ENCODE measurements at regions not wholly inside any gene's neighbourhood (a gene's known extent, or its start where the extent isn't known, plus 50 kb on each side); places are given as distances from the start of the nearest gene placed in this dataset.
"Not testable (repeated sequence)": the region's sequence is repeated elsewhere in the genome, so short reads cannot be mapped to it uniquely, and the experiment has no call there.

DNA sequence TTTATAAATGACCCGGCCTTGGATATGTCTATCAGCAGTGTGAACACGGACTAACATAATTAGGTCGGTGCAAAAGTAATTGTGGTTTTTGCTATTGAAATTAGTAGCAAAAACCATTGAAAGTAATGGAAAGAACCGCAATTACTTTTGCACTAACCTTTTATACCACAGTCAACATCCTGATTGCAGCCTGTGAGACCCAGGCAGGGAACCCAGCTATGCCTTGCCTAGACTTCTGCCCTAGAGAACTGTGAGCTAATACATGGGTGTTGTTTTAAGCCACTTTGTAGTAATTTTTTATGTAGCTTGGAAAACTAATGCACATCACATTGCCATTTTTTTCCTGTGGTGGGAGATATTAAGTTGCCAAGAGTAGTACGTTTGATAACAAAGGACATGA lies 120.7 kb downstream of the SCG2 start:
- DNase-seq (ENCODE audit: low read depth) = no peak
- TF ChIP-seq, protein P1, sequence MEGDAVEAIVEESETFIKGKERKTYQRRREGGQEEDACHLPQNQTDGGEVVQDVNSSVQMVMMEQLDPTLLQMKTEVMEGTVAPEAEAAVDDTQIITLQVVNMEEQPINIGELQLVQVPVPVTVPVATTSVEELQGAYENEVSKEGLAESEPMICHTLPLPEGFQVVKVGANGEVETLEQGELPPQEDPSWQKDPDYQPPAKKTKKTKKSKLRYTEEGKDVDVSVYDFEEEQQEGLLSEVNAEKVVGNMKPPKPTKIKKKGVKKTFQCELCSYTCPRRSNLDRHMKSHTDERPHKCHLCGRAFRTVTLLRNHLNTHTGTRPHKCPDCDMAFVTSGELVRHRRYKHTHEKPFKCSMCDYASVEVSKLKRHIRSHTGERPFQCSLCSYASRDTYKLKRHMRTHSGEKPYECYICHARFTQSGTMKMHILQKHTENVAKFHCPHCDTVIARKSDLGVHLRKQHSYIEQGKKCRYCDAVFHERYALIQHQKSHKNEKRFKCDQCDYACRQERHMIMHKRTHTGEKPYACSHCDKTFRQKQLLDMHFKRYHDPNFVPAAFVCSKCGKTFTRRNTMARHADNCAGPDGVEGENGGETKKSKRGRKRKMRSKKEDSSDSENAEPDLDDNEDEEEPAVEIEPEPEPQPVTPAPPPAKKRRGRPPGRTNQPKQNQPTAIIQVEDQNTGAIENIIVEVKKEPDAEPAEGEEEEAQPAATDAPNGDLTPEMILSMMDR (IDR thresholded peaks at IDR 0.05; ENCODE audit: low read depth, low read length, missing control alignments) = no peak
- no peak overlapping the region for H3K4me3 ChIP-seq (ENCODE audit: low read depth, low read length)
- in situ Hi-C loops (cut with HindIII; ENCODE audit: low sequenced_read_pairs) = no loop called here

DNA sequence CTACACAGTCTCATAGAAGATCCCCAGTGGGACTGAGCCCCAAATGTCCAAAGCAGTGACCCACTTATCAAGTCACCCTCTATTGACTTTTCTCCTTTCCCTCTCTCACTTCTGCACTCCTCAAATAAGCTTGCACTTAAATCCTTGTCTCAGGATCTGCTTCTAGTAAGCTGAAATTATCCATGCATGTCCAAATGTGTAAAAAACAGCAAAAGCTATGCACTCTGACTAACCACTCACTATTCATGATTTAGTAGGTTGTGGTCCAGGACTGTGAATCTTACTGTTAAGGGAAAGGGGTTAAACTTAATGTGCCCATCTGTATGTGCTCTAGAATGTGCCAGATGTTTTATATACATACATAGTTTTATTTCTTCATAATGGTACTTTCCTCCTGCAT lies 115.4 kb downstream of the SCG2 start:
- peak; percentile 22 for DNase-seq (ENCODE audit: low read depth)
- no peak overlapping the region for H3K4me3 ChIP-seq (ENCODE audit: low read depth, low read length)
- TF ChIP-seq, protein P1 (IDR thresholded peaks at IDR 0.05; ENCODE audit: low read depth, low read length, missing control alignments) = no peak
- in situ Hi-C loops (cut with HindIII; ENCODE audit: low sequenced_read_pairs) = no loop called here

DNA sequence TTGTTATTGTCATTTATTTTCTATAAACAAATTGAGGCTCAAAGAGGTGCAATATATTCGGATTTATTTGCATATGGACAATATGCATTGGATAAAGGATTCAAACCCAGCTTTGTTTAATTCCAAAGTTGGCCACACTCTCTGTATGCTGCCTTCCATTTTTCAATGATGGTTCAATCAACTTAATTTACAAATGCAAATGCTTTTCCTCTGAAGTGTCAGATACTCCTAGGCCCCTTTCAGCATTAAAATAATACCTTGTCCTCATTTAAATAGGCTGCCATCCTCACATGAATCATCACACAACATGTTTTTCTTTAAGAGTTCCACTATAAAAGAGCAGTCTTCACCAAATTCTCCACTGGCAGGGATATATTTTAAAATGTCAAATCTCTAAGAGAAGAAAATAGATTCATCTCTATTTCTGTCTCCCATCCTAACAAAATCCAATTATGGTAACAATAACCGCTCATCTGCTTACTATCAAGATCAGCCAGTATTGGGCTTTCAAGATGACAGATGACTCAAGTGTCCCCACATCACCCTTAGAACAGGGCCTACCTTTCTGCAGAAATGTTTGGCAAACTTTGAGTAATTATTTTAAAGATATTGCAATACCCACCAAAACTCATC lies 114.8 kb downstream of the SCG2 start:
- in situ Hi-C loops (cut with HindIII; ENCODE audit: low sequenced_read_pairs) = no loop called here
- TF ChIP-seq, protein P1 (IDR thresholded peaks at IDR 0.05; ENCODE audit: low read depth, low read length, missing control alignments) = no peak
- no peak overlapping the region for H3K4me3 ChIP-seq (ENCODE audit: low read depth, low read length)
- no peak for DNase-seq (ENCODE audit: low read depth)

DNA sequence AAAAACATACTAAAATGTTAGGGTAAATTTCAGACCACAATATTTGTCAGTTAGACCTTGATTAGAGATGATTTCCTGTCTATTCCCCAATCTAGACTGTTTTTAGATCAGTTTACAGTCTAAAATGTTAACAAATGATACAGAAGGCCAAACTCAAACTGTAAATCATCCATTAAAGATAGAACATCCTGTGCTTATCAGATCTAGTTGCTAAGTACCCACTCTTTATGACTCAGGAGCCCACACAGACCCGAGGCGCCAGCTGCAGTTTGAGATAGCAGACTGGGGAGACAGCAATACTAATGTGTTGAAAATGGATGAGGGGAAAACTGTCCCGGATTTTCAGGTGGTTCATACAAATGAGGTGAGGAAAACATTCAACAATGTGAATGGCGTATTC lies 113.3 kb downstream of the SCG2 start:
- no peak overlapping the region for H3K4me3 ChIP-seq (ENCODE audit: low read depth, low read length)
- DNase-seq (ENCODE audit: low read depth) = no peak
- TF ChIP-seq, protein P1 (IDR thresholded peaks at IDR 0.05; ENCODE audit: low read depth, low read length, missing control alignments) = no peak
- in situ Hi-C loops (cut with HindIII; ENCODE audit: low sequenced_read_pairs) = no loop called here

DNA sequence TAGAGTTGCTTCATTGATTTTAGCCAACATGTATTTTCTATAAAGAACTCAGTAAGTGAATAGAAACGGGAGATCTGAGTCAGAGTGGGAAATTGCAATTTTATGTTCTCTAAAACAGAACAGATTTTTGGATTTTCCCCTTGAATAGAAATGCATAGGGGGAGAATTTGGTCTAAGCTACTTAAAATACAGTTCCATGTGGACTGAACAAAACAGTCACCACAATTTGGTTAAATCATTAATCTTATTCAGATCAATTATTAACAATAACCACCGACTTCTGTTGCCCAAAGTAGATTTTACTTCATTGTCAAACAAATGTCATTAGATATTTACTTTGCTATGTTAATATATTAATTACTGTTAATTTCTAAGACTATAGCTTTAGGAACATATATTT lies 107.7 kb downstream of the SCG2 start:
- no peak for DNase-seq (ENCODE audit: low read depth)
- H3K4me3 ChIP-seq (ENCODE audit: low read depth, low read length) = no peak overlapping the region
- in situ Hi-C loops (cut with HindIII; ENCODE audit: low sequenced_read_pairs) = no loop called here
- TF ChIP-seq, protein P1 (IDR thresholded peaks at IDR 0.05; ENCODE audit: low read depth, low read length, missing control alignments) = no peak

DNA sequence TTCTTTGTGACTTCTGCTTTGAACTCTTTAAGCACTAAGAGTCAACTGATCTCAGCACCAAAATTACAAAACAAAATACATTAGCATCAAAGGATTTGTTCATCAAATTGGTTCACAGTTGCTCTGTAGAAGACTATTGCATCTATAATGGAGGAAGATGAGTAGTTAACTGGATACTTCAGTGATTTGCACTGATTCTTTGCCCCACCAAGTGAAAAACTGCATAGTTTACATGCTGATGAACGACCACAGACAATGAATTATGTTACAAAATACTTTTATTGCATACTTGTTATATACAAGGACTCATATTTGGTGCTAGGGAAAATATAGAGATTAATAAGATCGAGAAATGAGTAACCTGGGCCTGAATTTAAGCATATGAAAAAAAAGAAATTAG lies 107.2 kb downstream of the SCG2 start:
- in situ Hi-C loops (cut with HindIII; ENCODE audit: low sequenced_read_pairs) = no loop called here
- H3K4me3 ChIP-seq (ENCODE audit: low read depth, low read length) = no peak overlapping the region
- TF ChIP-seq, protein P1 (IDR thresholded peaks at IDR 0.05; ENCODE audit: low read depth, low read length, missing control alignments) = no peak
- no peak for DNase-seq (ENCODE audit: low read depth)

DNA sequence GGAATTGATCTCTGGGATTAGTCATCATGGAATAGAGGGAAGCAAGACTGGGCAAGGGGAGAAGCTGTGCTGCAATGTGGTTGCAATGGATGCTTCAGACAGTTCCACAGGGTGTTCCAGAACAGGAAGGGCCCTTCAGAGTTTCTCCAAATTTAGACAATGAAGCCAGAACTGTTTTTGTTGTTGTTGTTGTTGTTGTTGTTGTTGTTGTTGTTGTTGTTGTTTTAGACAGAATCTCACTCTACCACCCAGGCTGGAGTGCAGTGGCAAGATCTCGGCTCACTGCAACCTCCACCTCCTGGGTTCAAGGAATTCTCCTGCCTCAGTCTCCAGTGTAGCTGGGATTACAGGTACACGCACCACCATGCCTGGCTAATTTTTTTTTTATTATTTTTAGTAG lies 105.3 kb downstream of the SCG2 start:
- H3K4me3 ChIP-seq (ENCODE audit: low read depth, low read length); in situ Hi-C loops (cut with HindIII; ENCODE audit: low sequenced_read_pairs); DNase-seq (ENCODE audit: low read depth): not testable (repeated sequence)

Data from astrocyte of the cerebellum (primary cell).